CD4-positive, alpha-beta T cell (primary cell): ENCODE measurements at regions not wholly inside any gene's neighbourhood (a gene's known extent, or its start where the extent isn't known, plus 50 kb on each side); places are given as distances from the start of the nearest gene placed in this dataset.

Source experiments
- ATAC-seq: fragments of 200-7000 bp; cut with Tn5 transposase; one replicate; pipeline ENCODE4 v1.10.0; 2022; ENCODE audit warnings: mild to moderate bottlenecking; ENCODE audit not compliant: poor library complexity
- CTCF ChIA-PET: fragments of 350-600 bp; sonication (Branson Sonifier 250); formaldehyde crosslinking; loops from one replicate; lab custom pipeline; 2021; ENCODE audit warnings: antibody characterized with exemption, inconsistent platforms; lab: Charles Lee
- POLR2A ChIA-PET: fragments of 350-600 bp; sonication (Branson Sonifier 250); formaldehyde crosslinking; loops from one replicate; lab custom pipeline; 2021; ENCODE audit warnings: antibody characterized with exemption, inconsistent platforms; lab: Charles Lee
- DNase-seq, 14 experiments: peaks; one replicate each; pipeline ENCODE4 v3.0.0-alpha.2; 2013 to 2020; ENCODE audit warnings: mixed read lengths in 2 of 14
- H3K27ac ChIP-seq, 2 donors: one replicate each; pipeline versions ENCODE4 v1.5.1 to v1.7.0; 2013; ENCODE audit warnings: low read length in 2 of 2, low read depth in 1 of 2, mild to moderate bottlenecking in 1 of 2
- H3K27me3 ChIP-seq, 2 experiments: 1 replicate in 1 of 2; 2 replicates in 1 of 2; pipeline versions ENCODE4 v1.6.1 to v1.7.0; 2013; ENCODE audit warnings: low read length in 2 of 2, control low read depth in 1 of 2, mild to moderate bottlenecking in 1 of 2, moderate library complexity in 1 of 2; ENCODE audit not compliant: insufficient read depth in 2 of 2, control insufficient read depth in 1 of 2
- H3K36me3 ChIP-seq: one replicate; pipeline ENCODE4 v1.6.1; 2013; ENCODE audit warnings: low read length, control low read depth; ENCODE audit not compliant: insufficient read depth
- H3K4me1 ChIP-seq: one replicate; pipeline ENCODE4 v1.6.1; 2013; ENCODE audit warnings: low read length, control low read depth; ENCODE audit not compliant: insufficient read depth
- H3K4me3 ChIP-seq: one replicate; pipeline ENCODE4 v1.5.1; 2013; ENCODE audit warnings: mild to moderate bottlenecking, low read length, moderate library complexity
- H3K9me3 ChIP-seq, 2 experiments: 1 replicate in 1 of 2; 2 replicates in 1 of 2; pipeline versions ENCODE4 v1.6.1 to v1.7.0; 2013; ENCODE audit warnings: low read length in 2 of 2, mild to moderate bottlenecking in 2 of 2, control low read depth in 1 of 2, moderate library complexity in 1 of 2; ENCODE audit not compliant: control insufficient read depth in 1 of 2, insufficient read depth in 1 of 2
- H3K27ac Mint-ChIP-seq: one replicate; pipeline ENCODE4 v1.8.0; 2020; ENCODE audit warnings: mixed read lengths
- H3K27me3 Mint-ChIP-seq: one replicate; pipeline ENCODE4 v1.8.0; 2021; ENCODE audit warnings: mixed read lengths
- H3K36me3 Mint-ChIP-seq: one replicate; pipeline ENCODE4 v1.8.0; 2021; ENCODE audit warnings: low read depth, mixed read lengths
- H3K4me1 Mint-ChIP-seq: one replicate; pipeline ENCODE4 v1.8.0; 2021; ENCODE audit warnings: low read depth, mixed read lengths
- H3K4me3 Mint-ChIP-seq: one replicate; pipeline ENCODE4 v1.8.0; 2020; ENCODE audit warnings: mild to moderate bottlenecking, mixed read lengths
- H3K9me3 Mint-ChIP-seq: one replicate; pipeline ENCODE4 v1.8.0; 2020; ENCODE audit warnings: mixed read lengths
- CTCF ChIP-seq: fragments of 200-600 bp; IDR thresholded peaks from one replicate; pipeline ENCODE4 v1.8.0; 2022; ENCODE audit warnings: antibody characterized with exemption, mild to moderate bottlenecking
- intact Hi-C, 2 experiments: fragments of 100-400 bp; cut with DNase I in 1 of 2; cut with micrococcal nuclease in 1 of 2; formaldehyde crosslinking; loops; one replicate each; pipeline versions ENCODE4 v1.15.1 to v1.9.0; 2023 to 2025; cut with DNase I, micrococcal nuclease

- Mint-ChIP-seq H3K4me1 (no peaks in the 10 kb centered on the region), H3K9me3 (no peaks in the 10 kb centered on the region), H3K27ac (no peak overlapping the region), H3K4me3 (no peak overlapping the region), H3K27me3 (peaks cover 22% of the 10 kb centered on the region), H3K36me3 (no peaks in the 10 kb centered on the region)
- ATAC-seq (no peak), DNase-seq (no peak)
- ChIA-PET CTCF (no interaction called here), POLR2A (no interaction called here)
- Histone ChIP-seq H3K27me3 (no peaks in the 10 kb centered on the region), H3K9me3 (no peaks in the 10 kb centered on the region), H3K4me1 (no peaks in the 10 kb centered on the region), H3K27ac (no peak overlapping the region), H3K4me3 (no peak overlapping the region), H3K36me3 (no peaks in the 10 kb centered on the region)
- TF ChIP-seq CTCF: no peak
- intact Hi-C loops: no loop called here
These were observed 185.0 kb upstream of the CHAC2 start for GRCh38 chr2:53582556-53582955.

- POLR2A ChIA-PET: no interaction called here
- no peak for ATAC-seq
- intact Hi-C loops: no loop called here
- no peaks in the 10 kb centered on the region for H3K9me3 ChIP-seq
- no peak overlapping the region for H3K4me3 ChIP-seq
- Mint-ChIP-seq H3K27me3 (peaks cover 10% of the 10 kb centered on the region), H3K4me3 (no peak overlapping the region), H3K9me3 (no peaks in the 10 kb centered on the region), H3K36me3 (no peaks in the 10 kb centered on the region), H3K27ac (no peak overlapping the region), H3K4me1 (no peaks in the 10 kb centered on the region)
- H3K27ac ChIP-seq: no peak overlapping the region
- H3K27me3 ChIP-seq: peaks cover 0 to 7% of the 10 kb centered on the region in 2 experiments
- CTCF ChIA-PET: no interaction called here
- no peaks in the 10 kb centered on the region for H3K36me3 ChIP-seq
- no peak for DNase-seq
- H3K4me1 ChIP-seq: no peaks in the 10 kb centered on the region
- TF ChIP-seq CTCF: no peak
These were observed 191.4 kb upstream of the CHAC2 start for GRCh38 chr2:53576166-53576565.

GRCh38 chr2:53575721-53576124, 191.9 kb upstream of the CHAC2 start:
- POLR2A ChIA-PET: no interaction called here
- CTCF ChIA-PET: no interaction called here
- ATAC-seq (no peak), DNase-seq (no peak)
- Histone ChIP-seq H3K4me1 (no peaks in the 10 kb centered on the region), H3K27me3 (peaks cover 0 to 7% of the 10 kb centered on the region in 2 experiments), H3K27ac (no peak overlapping the region), H3K9me3 (no peaks in the 10 kb centered on the region), H3K4me3 (no peak overlapping the region), H3K36me3 (no peaks in the 10 kb centered on the region)
- intact Hi-C loops: no loop called here
- H3K27ac Mint-ChIP-seq: no peak overlapping the region
- no peaks in the 10 kb centered on the region for H3K36me3 Mint-ChIP-seq
- no peaks in the 10 kb centered on the region for H3K9me3 Mint-ChIP-seq
- no peaks in the 10 kb centered on the region for H3K4me1 Mint-ChIP-seq
- TF ChIP-seq CTCF: no peak
- no peak overlapping the region for H3K4me3 Mint-ChIP-seq
- peaks cover 10% of the 10 kb centered on the region for H3K27me3 Mint-ChIP-seq
